ENCODE measurements at regions not wholly inside any gene's neighbourhood (a gene's known extent, or its start where the extent isn't known, plus 50 kb on each side); places are given as distances from the start of the nearest gene placed in this dataset.
"Not testable (repeated sequence)": the region's sequence is repeated elsewhere in the genome, so short reads cannot be mapped to it uniquely, and the experiment has no call there.

GRCh38 chr5:117315170-117315569 lies 740.5 kb upstream of the SEMA6A start:
- no peak for DNase-seq (ENCODE audit: low read depth in 2 of 2)

GRCh38 chr5:117304512-117305107 lies 730.0 kb upstream of the SEMA6A start:
- not testable (repeated sequence) for DNase-seq (ENCODE audit: low read depth in 2 of 2)

- no peak for DNase-seq (ENCODE audit: low read depth in 2 of 2)
Measured at GRCh38 chr5:117302949-117303348, 728.3 kb upstream of the SEMA6A start.

GRCh38 chr5:117302473-117302872 lies 727.9 kb upstream of the SEMA6A start:
- no peak for DNase-seq (ENCODE audit: low read depth in 2 of 2)

- no peak for DNase-seq (ENCODE audit: low read depth in 2 of 2)
Measured at GRCh38 chr5:117299936-117300328, 725.3 kb upstream of the SEMA6A start.

GRCh38 chr5:117299224-117299935 lies 724.8 kb upstream of the SEMA6A start:
- no peak for DNase-seq (ENCODE audit: low read depth in 2 of 2)

GRCh38 chr5:117296872-117297271 lies 722.2 kb upstream of the SEMA6A start:
- DNase-seq (ENCODE audit: low read depth in 2 of 2), result no peak

- DNase-seq (ENCODE audit: low read depth in 2 of 2), result no peak
Measured at GRCh38 chr5:117295941-117296340, 721.3 kb upstream of the SEMA6A start.

- no peak for DNase-seq (ENCODE audit: low read depth in 2 of 2)
Measured at GRCh38 chr5:117286813-117287212, 712.2 kb upstream of the SEMA6A start.

- DNase-seq (ENCODE audit: low read depth in 2 of 2), result no peak
Measured at GRCh38 chr5:117271656-117272055, 697.0 kb upstream of the SEMA6A start.

- DNase-seq (ENCODE audit: low read depth in 2 of 2), result no peak
Measured at GRCh38 chr5:117266280-117266679, 691.7 kb upstream of the SEMA6A start.

- DNase-seq (ENCODE audit: low read depth in 2 of 2), result no peak
Measured at GRCh38 chr5:117263231-117263630, 688.6 kb upstream of the SEMA6A start.

- no peak for DNase-seq (ENCODE audit: low read depth in 2 of 2)
Measured at GRCh38 chr5:117262572-117263131, 688.0 kb upstream of the SEMA6A start.

GRCh38 chr5:117261948-117262571 lies 687.4 kb upstream of the SEMA6A start:
- DNase-seq (ENCODE audit: low read depth in 2 of 2), result no peak

- DNase-seq (ENCODE audit: low read depth in 2 of 2), result no peak
Measured at GRCh38 chr5:117255211-117256027, 680.8 kb upstream of the SEMA6A start.

GRCh38 chr5:117252566-117252965 lies 677.9 kb upstream of the SEMA6A start:
- DNase-seq (ENCODE audit: low read depth in 2 of 2), result no peak

GRCh38 chr5:117249086-117249815 lies 674.6 kb upstream of the SEMA6A start:
- DNase-seq (ENCODE audit: low read depth in 2 of 2), result no peak

GRCh38 chr5:117246424-117246823 lies 671.8 kb upstream of the SEMA6A start:
- DNase-seq (ENCODE audit: low read depth in 2 of 2), result no peak

- no peak for DNase-seq (ENCODE audit: low read depth in 2 of 2)
Measured at GRCh38 chr5:117245130-117245529, 670.5 kb upstream of the SEMA6A start.

GRCh38 chr5:117242028-117242427 lies 667.4 kb upstream of the SEMA6A start:
- DNase-seq (ENCODE audit: low read depth in 2 of 2), result no peak

- DNase-seq (ENCODE audit: low read depth in 2 of 2), result no peak
Measured at GRCh38 chr5:117236941-117237340, 662.3 kb upstream of the SEMA6A start.

Measured in stimulated activated CD4-positive, alpha-beta T cell treated with anti-CD3 and anti-CD28 coated beads, Interleukin-1b, Interleukin-23, amount 100 ng/mL, for 1 hour (primary cell).